Suprapubic skin (tissue), 3 donors: ENCODE measurements at regions not wholly inside any gene's neighbourhood (a gene's known extent, or its start where the extent isn't known, plus 50 kb on each side); places are given as distances from the start of the nearest gene placed in this dataset.

ENCODE experiments used
- EP300 ChIP-seq: sonication (generic); formaldehyde crosslinking; IDR thresholded peaks from one replicate; pipeline ENCODE4 v1.6.1; 2017; ENCODE audit warnings: antibody characterized with exemption
- POLR2A ChIP-seq, 2 donors: fragments of 450-650 bp; IDR thresholded peaks; one replicate each; pipeline ENCODE4 v1.6.1; 2017; ENCODE audit warnings: antibody characterized with exemption in 2 of 2, mild to moderate bottlenecking in 2 of 2, moderate library complexity in 2 of 2
- TF ChIP-seq, protein P1 (sequence below), 2 donors: fragments of 200-600 bp in 1 of 2; fragments of 450-650 bp in 1 of 2; sonication (generic) in 1 of 2; IDR thresholded peaks; one replicate each; pipeline ENCODE4 v1.5.1; 2016 to 2019; ENCODE audit warnings: antibody characterized with exemption in 2 of 2, mild to moderate bottlenecking in 1 of 2, moderate library complexity in 1 of 2

DNA sequence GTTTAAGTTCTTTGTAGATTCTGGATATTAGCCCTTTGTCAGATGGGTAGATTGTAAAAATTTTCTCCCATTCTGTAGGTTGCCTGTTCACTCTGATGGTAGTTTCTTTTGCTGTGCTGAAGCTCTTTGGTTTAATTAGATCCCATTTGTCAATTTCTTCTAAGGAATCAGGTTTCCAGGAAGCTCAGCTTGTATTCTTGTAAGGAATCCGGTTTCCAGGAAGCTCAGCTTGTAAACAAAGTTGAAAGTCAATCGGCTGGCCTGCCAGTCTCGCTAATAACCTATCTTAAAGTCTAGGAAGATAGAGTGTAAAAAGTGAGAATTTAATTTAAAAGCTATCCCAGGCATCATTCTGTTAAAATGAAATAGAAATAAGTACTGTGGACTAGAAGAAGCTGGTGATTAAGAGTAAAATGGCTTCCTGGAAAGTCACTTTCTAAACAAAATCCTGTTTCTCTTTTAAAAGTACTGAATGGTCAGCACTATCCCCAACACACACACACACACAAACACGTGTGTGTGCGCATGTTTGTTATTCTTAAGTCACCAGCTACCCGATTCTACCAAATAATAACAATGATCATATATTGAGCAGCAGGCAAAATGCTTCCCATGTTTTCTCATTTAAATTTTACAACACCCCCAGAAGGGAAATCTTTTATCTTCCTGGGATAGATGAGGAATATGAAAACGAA is 171.7 kb downstream of the PAPSS1 start:
- TF ChIP-seq, protein P1, sequence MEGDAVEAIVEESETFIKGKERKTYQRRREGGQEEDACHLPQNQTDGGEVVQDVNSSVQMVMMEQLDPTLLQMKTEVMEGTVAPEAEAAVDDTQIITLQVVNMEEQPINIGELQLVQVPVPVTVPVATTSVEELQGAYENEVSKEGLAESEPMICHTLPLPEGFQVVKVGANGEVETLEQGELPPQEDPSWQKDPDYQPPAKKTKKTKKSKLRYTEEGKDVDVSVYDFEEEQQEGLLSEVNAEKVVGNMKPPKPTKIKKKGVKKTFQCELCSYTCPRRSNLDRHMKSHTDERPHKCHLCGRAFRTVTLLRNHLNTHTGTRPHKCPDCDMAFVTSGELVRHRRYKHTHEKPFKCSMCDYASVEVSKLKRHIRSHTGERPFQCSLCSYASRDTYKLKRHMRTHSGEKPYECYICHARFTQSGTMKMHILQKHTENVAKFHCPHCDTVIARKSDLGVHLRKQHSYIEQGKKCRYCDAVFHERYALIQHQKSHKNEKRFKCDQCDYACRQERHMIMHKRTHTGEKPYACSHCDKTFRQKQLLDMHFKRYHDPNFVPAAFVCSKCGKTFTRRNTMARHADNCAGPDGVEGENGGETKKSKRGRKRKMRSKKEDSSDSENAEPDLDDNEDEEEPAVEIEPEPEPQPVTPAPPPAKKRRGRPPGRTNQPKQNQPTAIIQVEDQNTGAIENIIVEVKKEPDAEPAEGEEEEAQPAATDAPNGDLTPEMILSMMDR (IDR thresholded peaks at IDR 0.05): no peak
- TF ChIP-seq POLR2A (IDR thresholded peaks at IDR 0.05) (no peak), EP300 (no peak)
